Prostate gland (tissue), 2 donors: ENCODE measurements at regions not wholly inside any gene's neighbourhood (a gene's known extent, or its start where the extent isn't known, plus 50 kb on each side); places are given as distances from the start of the nearest gene placed in this dataset.

Experiments used
- CTCF ChIP-seq, 4 experiments: fragments of 200-600 bp in 2 of 4; fragments of 450-650 bp in 2 of 4; sonication (generic) in 2 of 4; IDR thresholded peaks; 1 replicate in 3 of 4; 2 replicates in 1 of 4; pipeline ENCODE4 v1.5.1; 2016 to 2019; ENCODE audit warnings: antibody characterized with exemption in 4 of 4, mild to moderate bottlenecking in 2 of 4, moderate library complexity in 2 of 4
- POLR2A ChIP-seq: fragments of 450-650 bp; IDR thresholded peaks from one replicate; pipeline ENCODE4 v1.6.1; 2016; ENCODE audit warnings: antibody characterized with exemption, mild to moderate bottlenecking
- POLR2AphosphoS5 ChIP-seq: sonication (generic); formaldehyde crosslinking; IDR thresholded peaks from one replicate; pipeline ENCODE4 v1.6.1; 2017; ENCODE audit warnings: antibody characterized with exemption

GRCh38 chr18:44598514-44598913, 82.2 kb upstream of the SETBP1 start:
- TF ChIP-seq CTCF (IDR thresholded peaks at IDR 0.05) (no peak), POLR2AphosphoS5 (no peak), POLR2A (no peak)
